Spleen (tissue), 7 donors: ENCODE measurements at regions not wholly inside any gene's neighbourhood (a gene's known extent, or its start where the extent isn't known, plus 50 kb on each side); places are given as distances from the start of the nearest gene placed in this dataset.

Experiments used
- CTCF ChIP-seq, 11 experiments: fragments of 200-600 bp in 7 of 11; fragments of 450-650 bp in 4 of 11; sonication (generic) in 4 of 11; IDR thresholded peaks in 8 of 11; conservative IDR thresholded peaks in 3 of 11; 1 replicate in 7 of 11; 2 replicates in 4 of 11; pipeline versions ENCODE4 v1.4.0 to v1.8.0; 2016 to 2021; ENCODE audit warnings: antibody characterized with exemption in 11 of 11, inconsistent platforms in 4 of 11, mild to moderate bottlenecking in 1 of 11
- POLR2A ChIP-seq, 3 donors: fragments of 450-650 bp; IDR thresholded peaks; one replicate each; pipeline ENCODE4 v1.5.1; 2017; ENCODE audit warnings: antibody characterized with exemption in 3 of 3, mild to moderate bottlenecking in 1 of 3
- POLR2AphosphoS5 ChIP-seq, 3 donors: sonication (generic); formaldehyde crosslinking; IDR thresholded peaks; one replicate each; pipeline ENCODE4 v1.5.1; 2017; ENCODE audit warnings: antibody characterized with exemption in 3 of 3
- donor health status: DM: no; HTN: no; CAD: no; lungs with moderate emphysema.
- donor health status: DM: no; HTN: no; CAD: no.
- donor health status: DM: no; HTN: no; CAD: no.

DNA sequence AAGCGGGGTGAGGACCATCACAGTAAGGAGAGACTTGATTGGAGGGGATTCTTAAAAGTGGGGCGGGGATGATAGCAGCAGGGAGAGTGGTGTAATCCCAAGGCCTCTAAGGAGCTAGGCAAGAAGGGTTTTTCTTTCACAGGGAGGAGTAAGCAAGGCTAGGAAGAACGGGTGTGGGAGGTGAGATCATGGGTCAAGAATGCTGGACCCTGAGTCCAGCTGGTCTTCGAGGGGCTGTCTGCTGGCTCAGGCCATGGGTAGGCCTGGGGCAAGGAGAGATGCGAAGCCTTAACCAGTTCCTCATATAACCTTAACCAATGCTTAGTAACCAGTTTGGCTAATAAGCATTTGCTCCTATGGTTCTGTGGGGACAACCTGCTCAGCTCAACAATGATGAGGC, 599.1 kb downstream of the NPHP4 start:
- TF ChIP-seq CTCF (IDR thresholded peaks at IDR 0.05 in 8 of 11, conservative IDR thresholded peaks at IDR 0.05 in 3 of 11) (no peak), POLR2A (IDR thresholded peaks at IDR 0.05) (no peak), POLR2AphosphoS5 (IDR thresholded peaks at IDR 0.05) (no peak)
